HG03342 (cell line): ENCODE measurements at regions not wholly inside any gene's neighbourhood (a gene's known extent, or its start where the extent isn't known, plus 50 kb on each side); places are given as distances from the start of the nearest gene placed in this dataset.
"Not testable (repeated sequence)": the region's sequence is repeated elsewhere in the genome, so short reads cannot be mapped to it uniquely, and the experiment has no call there.

Experiments
- ATAC-seq: cut with Tn5 transposase; IDR thresholded peaks from one replicate; pipeline ENCODE4 v1.9.1; 2021; ENCODE audit warnings: mild to moderate bottlenecking, moderate library complexity; ENCODE audit not compliant: unreplicated experiment

- ATAC-seq, result no peak
These were observed 591.1 kb downstream of the DTWD2 start for GRCh38 chr5:118397236-118397635.

GRCh38 chr5:118392491-118392890, 595.9 kb downstream of the DTWD2 start:
- no peak for ATAC-seq

- ATAC-seq, result not testable (repeated sequence)
These were observed 605.4 kb downstream of the DTWD2 start for GRCh38 chr5:118382931-118383330.

- no peak for ATAC-seq
These were observed 608.9 kb downstream of the DTWD2 start for GRCh38 chr5:118379470-118379869.

GRCh38 chr5:118378959-118379358, 609.4 kb downstream of the DTWD2 start:
- ATAC-seq, result no peak

GRCh38 chr5:118377420-118377819, 610.9 kb downstream of the DTWD2 start:
- ATAC-seq, result no peak

- no peak for ATAC-seq
These were observed 616.1 kb downstream of the DTWD2 start for GRCh38 chr5:118371973-118372831.

- ATAC-seq, result no peak
These were observed 621.9 kb downstream of the DTWD2 start for GRCh38 chr5:118366429-118366828.

- no peak for ATAC-seq
These were observed 622.6 kb downstream of the DTWD2 start for GRCh38 chr5:118365718-118366117.

GRCh38 chr5:118354797-118355196, 633.5 kb downstream of the DTWD2 start:
- ATAC-seq, result no peak

- ATAC-seq, result no peak
These were observed 634.4 kb downstream of the DTWD2 start for GRCh38 chr5:118353970-118354369.

- ATAC-seq, result no peak
These were observed 651.9 kb downstream of the DTWD2 start for GRCh38 chr5:118336468-118336867.

- ATAC-seq, result no peak
These were observed 661.0 kb downstream of the DTWD2 start for GRCh38 chr5:118327389-118327788.

GRCh38 chr5:118326481-118327045, 661.8 kb downstream of the DTWD2 start:
- ATAC-seq, result no peak

- ATAC-seq, result no peak
These were observed 662.4 kb downstream of the DTWD2 start for GRCh38 chr5:118325931-118326330.

GRCh38 chr5:118323723-118324122, 664.6 kb downstream of the DTWD2 start:
- not testable (repeated sequence) for ATAC-seq

GRCh38 chr5:118321081-118321480, 667.3 kb downstream of the DTWD2 start:
- no peak for ATAC-seq

GRCh38 chr5:118320121-118320520, 668.2 kb downstream of the DTWD2 start:
- ATAC-seq, result no peak

- no peak for ATAC-seq
These were observed 673.4 kb downstream of the DTWD2 start for GRCh38 chr5:118314931-118315330.

- ATAC-seq, result no peak
These were observed 677.1 kb downstream of the DTWD2 start for GRCh38 chr5:118311103-118311819.

- no peak for ATAC-seq
These were observed 677.9 kb downstream of the DTWD2 start for GRCh38 chr5:118310401-118310800.

GRCh38 chr5:118303296-118303695, 685.1 kb downstream of the DTWD2 start:
- ATAC-seq, result no peak
